HG02970 (cell line): ENCODE measurements at regions not wholly inside any gene's neighbourhood (a gene's known extent, or its start where the extent isn't known, plus 50 kb on each side); places are given as distances from the start of the nearest gene placed in this dataset.

Experiments
- ATAC-seq: cut with Tn5 transposase; IDR thresholded peaks from one replicate; pipeline ENCODE4 v1.9.1; 2021; ENCODE audit warnings: mild to moderate bottlenecking, moderate library complexity, moderate number of reproducible peaks; ENCODE audit not compliant: unreplicated experiment, low FRiP score

DNA sequence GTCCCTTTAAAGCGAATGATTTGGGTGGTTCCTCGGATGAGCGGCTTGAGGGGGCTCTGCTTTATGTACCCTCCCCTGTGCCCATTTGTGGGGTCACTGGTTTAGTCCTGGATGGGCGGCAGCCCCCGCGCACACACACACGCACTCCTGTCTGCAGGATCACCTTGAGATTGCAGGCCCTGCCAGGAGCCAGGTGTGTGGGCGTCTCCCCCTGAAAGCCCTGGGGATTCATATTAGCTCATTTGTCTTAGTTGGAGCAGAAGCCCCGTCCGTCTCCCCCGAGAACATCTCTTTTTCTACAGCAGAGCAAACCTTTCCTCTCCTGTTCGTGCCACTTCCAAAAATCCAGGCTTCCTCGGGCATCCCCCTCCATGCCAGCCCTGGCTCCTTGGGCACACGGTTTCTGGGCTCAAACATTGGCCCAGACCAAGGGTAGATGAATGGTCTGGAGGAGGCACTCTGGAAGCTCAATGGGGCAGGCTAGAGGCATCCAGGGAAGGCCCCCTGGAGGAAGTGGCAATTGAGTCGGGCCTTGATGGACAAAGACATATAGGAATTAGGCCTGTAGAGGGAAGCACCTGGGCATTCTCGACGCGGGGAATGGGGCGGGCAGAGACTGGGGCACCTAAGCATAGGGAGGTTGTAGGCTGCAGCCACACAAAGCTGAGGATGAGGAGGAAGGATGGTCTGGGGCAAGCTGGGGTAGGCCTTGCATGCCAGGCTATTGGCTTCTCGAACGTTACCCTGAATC lies 218.5 kb upstream of the GSE1 start:
- no peak for ATAC-seq

DNA sequence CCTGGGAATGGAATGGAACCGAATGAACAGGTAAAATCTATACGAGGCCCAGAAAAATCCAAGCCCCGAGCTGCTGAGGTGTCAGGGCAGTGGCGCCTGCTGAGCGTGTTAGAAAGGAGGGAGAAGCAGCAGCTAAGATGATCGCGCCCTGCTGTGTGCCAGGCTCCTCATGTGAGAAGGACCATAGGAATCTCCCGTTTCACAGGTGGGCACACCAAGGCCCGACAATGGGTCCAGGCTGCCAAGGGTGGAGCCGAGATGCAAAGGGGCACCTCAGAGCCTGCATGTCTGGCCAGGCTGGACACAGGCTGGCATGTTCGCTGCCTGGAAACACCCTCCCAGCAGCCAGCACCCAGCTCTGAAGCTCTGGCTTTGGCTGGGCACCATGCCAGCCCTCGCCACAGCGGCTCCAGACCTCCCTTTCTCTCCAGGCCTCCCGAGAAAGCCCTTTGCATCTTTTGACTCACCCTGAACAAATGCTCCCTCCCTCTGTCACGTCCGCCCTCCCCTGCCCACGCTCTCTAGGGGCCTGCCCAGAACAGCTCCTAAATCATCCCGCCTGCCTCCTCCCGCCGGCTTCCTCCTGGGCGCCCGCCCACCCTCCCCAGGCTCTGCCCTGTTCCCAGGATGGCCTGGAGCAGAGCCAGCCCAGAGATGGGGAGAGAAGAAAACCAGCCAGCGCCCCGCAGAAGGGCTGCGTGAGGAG lies 217.8 kb upstream of the GSE1 start:
- no peak for ATAC-seq

DNA sequence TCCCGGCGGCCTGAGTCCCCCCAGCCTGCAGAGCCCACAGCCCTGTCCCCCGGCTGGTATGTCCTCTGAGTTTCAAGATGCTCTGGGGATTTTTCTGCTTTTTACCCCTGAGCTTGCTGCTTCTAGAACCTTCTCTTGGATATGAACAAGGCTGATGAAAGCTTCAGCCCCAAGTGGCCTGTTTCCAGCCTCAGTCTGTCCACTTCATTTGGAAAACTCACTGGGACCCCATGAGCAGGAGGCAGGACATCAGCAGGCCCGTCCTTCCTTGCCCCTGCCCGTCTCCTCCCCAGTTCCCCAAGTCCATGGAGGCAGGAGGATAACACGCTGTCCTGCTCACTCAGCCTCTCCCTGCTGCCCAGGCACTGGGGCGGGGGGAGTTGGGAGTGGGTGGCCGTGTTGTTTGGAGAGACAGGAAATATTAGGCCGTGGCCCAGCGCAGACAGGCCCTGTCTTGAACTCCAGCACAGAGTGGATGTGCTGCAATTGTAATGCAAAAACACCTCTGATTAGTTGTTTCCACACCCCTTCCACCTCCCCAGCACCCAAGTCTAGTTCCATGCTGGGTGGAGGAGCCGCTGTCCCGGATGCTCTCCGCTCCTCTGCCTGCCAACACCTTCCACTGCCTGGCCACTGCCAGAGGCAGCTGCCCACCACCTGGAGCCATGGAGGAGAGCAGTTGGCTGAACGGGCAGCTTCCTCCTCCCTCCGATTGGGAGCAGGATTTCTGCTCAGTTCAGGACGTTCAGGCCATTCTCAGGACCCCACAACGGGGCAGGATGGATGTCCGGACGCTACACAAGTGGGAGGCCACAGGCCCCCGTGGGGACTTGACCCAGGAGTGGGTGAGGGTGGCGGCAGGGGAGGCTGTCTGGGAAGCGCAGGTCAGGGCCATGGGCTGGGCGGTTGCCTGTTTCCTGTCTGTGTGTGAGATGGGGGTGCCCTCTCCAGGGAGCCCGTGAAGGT lies 216.9 kb upstream of the GSE1 start:
- ATAC-seq = no peak

DNA sequence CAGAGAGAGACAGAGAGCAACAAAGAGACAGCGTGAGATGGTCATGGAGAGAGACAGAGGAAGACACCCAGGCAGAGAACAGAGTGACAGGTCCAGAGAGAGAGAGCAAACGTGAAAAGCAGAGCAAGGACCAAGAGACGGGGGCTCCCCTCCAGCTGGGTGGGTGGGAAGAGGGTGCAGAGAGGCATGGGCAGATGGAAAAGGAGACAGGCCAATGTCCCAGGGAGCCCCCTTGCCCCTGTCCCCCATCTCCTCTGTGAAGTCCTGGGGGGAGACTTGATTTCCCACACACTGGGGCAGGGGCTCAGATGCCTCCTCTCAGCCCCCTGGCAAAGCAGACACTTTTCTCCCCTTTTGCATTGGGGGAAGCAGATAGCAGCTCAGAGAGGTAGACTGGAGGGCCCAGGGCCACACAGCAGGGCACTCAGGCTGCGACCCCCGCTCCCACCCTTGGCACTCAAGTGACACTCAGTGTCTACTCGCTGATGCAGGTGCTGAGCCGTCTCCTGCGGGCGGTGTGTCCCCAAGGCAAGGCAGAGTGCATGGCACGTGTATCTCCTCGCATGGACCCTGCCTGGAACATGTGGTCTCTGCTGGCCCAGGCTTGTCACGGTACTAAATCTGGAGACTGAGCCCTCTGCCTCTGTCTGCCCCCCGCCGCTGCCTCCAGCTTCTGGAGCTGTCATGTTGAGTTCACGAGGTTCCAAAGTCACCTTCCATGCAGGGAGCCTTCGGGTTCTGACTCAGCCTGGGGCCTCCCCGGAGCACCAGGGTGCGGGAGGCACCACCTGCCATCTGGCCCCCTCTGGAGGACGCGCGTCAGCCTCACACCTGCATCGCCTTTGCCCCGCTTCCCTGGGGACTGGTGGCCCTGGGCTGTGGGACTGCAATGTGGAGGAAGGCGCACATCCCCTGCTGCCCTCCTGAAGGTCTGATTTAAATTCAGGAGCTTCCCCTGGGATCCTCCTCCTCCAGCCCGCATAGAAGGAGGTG lies 215.9 kb upstream of the GSE1 start:
- no peak for ATAC-seq

DNA sequence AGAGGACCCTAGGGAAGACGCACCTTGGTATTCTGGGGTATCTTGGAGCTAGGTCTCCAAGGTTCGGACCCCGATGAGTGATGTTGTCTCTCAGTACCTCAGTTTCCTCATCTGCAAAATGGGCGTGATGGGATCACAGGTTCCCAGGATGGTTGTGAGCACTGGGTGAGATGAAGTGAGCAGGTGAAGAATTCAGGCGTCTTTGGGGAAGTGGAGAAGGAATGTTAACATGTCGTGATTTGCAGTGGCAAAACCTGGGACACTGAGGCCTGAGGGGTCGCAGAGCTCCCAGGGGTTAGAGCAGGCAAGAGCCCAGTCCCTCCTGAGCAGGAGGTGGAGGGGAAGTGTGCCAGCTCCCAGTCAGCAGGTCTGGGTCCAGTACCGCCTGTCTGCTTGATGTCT lies 215.1 kb upstream of the GSE1 start:
- ATAC-seq = no peak

DNA sequence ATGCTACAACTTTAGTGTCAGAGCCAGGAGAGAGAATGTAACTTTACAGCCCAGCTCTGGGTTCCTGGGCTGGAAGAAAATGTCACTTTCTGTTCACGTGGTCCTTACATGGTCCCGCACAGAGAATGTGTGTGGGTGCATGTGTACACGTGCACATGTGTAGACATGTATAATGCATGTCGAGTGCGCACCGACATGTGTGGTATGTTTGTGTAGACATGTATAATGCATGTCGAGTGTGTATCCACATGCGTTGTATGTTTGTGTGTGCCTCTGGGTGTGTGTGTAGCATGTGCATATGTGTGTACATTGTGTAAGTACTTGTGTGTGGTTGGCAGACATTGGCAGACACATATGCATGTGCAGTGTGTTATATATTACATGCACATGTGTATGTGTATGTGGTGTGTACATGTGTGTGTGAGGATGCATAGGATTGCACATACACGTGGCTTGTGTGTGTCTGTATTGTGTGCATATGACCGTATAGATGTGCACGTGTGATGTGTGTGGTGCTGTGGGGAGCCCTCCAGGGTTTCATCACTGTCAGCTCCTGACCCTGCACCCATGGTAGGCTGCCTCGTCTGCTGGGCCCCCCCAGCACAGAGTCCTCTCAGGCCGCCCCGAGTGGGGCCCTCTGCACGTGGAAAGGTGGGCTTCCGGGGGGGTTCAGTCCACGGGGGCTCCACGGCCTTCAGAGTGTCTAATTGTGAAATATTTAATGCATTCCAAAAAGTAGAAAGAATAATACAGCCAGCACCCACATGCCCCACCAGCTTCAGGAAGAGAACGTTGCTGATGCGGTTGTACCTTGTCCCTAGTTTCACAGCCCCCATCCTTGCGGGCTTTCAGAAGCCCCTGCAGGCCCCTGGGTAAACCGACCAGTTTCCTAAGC lies 214.2 kb upstream of the GSE1 start:
- no peak for ATAC-seq

DNA sequence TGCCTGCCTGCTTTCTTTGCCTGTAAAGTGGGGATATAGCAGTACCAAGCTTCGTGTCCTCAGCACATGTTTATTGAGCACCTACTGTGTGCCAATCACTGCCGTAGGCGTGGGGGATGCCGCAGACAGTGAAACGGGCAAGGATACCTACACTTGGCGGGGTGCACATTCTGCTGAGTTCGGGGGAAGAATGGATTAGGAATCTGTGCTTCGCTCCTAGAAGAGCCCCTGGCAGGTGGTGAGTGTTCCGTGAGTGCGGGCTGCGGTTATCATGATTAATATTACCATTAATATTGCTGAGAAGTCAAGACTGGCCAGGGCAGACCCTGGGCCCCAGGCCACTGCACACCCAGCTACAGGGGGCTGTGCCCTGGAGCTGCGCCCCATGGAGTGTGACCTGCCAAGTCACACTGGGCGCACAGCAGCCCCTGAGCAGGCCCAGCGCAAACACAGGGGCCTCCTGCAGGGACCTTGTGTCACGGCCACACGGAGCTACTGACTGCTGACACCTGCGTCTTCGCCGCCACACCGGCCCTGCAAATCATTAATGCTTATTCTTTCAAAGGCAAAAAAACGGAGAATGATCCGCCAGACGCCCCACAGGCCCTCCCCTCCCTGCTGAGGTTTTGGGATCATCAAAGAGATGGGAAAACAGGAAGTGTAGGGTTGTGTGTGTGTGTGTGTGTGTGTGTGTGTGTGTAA lies 213.4 kb upstream of the GSE1 start:
- no peak for ATAC-seq

DNA sequence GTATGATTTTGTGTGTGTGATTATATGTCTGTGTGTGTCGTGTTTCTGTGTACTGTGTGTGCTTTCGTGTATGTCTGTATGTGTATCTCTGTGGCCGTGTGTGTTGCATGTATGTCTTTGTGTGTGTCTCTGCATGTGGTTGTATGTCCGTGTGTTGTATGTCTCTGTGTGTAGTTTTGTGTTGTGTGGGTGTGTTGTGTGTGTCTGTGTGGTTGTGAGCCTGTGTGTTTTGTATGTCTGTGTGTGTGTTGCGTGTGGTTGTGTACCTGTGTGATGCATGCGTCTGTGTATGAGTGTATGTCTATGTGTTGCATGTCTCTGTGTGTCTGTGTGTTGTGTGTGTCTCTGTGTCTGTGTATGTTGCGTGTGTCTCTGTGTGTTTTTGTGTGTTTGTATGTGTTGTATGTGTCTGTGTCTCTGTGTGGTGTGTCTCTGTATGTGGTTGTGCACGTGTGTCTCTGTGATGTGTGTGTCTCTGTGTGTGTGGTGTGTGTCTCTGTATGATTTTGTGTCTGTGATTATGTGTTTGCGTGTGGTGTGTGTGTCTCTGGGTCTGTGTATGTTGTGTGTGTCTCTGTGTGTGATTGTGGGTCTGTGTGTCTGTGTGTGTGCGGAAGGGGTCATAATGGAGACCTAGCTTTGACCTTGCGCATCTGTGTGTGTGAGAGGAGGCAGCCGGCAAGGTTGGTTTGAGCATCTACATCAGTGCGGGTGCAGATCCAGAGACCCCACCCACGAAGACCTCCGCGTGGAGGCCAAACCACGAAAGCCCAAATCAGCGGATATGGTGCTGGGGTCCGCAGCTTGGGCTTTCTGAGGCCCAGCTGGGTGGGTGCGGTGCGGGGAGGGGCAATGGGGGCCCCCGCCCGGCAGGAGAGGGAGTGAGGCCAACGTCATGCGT lies 212.6 kb upstream of the GSE1 start:
- no peak for ATAC-seq

DNA sequence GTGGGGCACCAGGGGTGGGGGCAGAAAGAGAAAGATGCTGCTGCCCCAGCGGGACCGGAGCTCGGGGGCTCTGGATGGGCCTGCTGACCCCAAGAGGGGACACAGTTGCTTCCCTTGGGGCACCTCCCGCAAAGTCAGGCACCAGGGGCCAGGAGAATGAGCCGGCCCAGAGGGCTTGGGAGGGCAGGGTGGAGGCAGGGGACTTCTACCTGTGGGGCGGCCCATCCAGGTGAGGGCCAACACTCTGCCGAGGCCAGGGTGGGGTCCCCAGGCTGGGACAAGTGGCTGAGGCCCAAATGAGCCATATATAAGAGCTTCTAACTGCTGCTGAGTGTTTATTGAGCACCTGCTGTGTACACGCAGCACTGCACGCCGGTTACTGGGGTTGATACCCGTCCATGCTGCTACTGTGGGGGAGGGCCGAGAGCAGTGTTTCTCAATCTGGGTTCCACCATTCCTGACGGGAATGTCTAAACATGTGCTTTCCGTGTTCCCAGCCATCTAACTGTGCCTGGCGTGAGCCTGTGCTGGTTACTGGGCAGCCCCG lies 211.7 kb upstream of the GSE1 start:
- no peak for ATAC-seq

DNA sequence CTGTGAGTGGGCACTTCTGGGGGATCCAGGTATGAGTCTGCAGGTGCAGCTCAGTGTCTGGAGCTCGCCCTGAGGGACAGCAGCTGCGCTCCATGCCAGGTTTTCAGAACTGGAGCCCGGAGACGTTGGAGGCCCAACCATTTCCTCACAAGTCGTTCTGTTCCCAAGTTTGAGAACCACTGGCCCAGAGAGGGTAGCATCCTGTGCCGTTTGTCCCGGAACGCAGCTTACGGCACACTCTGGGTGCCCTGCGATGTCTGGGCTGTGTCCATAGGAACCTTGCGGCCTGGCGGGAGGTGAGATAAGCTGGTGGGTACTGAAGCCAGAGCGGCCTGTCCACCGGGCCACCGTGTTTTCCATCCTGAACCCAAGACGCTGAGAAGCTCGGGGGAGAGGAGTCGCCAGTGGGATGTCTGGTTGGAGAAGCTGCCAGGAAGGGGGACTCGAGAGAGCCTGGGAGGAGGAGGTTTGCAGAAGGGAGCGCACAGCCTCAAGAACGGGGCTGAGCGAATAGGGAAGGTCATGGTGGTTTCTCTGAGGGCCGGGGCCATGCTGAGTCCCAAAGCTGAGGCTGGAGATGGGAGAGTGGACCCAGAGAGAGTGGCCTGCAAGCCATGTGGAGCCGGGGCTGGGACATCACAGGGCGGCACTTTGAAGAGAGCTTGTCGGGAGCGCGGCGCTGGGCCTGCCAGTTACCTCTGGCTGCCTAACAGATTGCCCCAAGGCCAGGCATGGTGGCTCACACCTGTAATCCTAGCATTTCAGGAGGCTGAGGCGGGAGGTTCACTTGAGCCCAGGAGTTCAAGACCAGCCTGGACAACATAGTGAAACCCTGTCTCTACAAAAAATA lies 211.0 kb upstream of the GSE1 start:
- ATAC-seq = no peak

DNA sequence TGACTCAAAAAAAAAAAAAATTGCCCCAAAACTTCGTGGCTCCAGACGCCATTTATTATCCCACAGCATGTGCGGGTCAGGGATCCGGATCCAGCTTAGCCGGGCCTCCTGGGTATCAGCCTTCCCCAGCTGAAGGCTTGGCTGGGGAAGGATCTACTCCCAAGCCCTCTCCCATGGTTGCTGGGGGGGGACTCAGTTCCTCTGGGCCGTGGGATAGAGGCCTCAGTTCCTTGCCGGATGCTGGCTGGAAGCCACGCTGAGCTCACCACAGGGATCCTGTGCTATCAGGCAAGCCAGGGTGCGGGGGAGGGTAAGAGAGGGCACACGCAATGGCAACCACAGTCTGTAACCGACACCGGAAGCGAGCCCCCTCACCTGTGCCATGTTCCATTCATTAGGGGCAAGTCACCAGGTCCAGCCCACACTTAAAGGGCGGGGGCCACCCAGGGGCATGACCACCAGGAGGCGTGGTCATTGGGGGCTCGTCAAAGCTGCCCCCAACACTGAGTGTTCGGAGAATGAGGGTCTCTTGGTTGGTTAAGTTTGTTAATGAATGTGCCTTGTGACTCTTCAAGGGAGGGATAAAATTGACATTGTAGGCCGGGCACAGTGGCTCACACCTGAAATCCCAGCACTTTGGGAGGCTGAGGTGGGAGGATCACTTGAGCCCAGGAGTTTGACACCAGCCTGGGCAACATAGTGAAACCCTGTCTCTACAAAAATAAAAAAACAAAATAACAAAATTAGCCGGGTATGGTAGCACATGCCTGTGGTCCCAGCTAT lies 210.0 kb upstream of the GSE1 start:
- no peak for ATAC-seq

DNA sequence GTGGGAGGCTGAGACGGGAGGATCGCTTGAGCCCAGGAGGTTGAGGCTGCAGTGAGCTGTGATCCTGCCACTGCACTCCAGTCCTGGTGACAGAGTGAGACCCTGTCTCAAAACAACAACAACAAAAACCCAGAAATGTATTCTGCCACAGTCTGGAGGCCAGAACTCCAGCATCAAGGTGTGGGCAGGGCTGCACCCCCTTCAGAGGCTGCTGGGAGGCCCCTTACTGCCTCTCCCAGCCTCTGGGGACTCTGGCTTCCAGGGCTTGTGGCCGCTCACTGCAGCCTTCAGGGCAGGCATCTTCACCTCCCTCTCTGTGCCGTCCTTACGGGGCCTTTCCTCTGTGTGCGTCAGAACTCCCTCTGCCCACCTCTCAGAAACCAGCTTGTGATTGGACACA lies 209.4 kb upstream of the GSE1 start:
- no peak for ATAC-seq

DNA sequence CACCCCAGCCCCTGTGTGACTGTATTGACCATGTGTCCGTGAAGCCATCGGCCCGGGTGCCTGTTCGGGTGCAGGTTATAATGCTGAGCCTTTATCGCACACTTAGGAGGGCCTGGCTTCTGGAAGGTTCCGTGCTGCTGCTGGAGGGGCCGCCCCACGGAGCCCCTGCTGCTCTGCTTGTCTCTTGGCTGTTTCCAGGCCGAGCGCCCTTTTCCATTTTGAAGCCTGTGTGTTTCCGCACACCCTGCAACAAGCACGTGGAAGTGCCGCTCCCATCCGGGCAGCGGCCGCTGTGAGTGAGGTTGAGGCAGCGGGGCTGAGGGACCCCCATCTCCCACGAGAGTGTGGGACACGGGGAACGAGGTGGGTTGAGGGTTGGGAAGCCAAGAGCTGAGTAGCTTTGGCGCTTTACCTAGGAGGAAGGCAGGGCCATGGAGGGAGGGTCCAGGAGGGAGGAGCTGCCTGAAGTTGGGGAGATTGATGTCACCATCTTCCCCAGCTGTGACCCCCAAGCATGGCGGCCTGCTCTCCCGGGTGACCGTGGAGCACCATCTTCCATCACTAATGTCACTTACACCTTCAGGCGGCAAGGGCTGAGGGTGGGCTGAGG lies 200.1 kb upstream of the GSE1 start:
- no peak for ATAC-seq

DNA sequence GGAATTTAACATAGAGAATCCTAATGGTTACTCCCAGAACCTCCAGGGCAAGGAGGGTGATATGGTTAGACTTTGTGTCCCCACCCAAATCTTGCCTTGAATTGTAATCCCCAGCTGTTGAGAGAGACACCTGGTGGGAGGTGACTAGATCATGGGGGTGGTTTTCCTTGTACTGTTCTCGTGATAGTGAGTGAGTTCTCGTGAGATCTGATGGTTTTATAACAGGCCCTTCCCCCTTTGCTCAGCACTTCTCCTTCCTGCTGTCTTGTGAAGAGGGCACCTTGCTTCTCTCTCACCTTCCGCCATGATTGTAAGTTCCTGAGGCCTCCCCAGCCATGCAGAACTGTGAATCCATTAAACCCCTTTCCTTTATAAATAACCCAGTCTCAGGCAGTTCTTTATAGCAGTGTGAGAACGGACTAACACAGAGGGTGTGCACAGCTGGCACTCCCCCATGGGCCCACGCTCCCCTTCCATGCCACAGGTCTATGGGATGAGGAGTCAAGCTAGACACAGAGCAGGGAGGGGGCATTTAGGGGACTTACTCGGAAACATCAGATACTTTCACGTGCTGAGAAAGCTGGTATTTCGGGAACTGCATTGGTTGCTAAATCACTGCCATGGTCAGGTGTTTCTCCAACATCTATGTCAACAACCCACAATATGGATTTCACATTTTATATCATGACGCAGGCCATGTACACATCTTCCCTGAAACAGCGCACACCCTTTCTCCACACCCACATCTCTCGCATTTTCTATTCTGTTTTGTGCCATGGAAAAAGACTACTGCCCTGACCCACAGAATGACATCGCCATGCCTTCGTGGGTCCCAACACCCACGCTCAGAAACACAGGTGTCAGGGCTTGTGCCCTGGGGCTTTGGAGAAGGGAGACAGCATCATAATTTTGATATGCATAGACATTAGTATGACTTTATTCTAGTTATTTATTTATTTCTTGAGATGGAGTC lies 199.1 kb upstream of the GSE1 start:
- ATAC-seq = no peak
